SK-N-SH (cell line): ENCODE measurements at regions not wholly inside any gene's neighbourhood (a gene's known extent, or its start where the extent isn't known, plus 50 kb on each side); places are given as distances from the start of the nearest gene placed in this dataset.
A peak's percentile ranks its signal among the peaks of the same experiment; 100 is the strongest.

Source experiments
- CTCF ChIA-PET: fragments of 300-600, 350-600 bp; formaldehyde crosslinking; extraction: SDS; loops from one replicate; lab custom pipeline; 2021; lab: Yijun Ruan, JAX
- POLR2A ChIA-PET: fragments of 350-600 bp; sonication (Branson Sonifier 250); formaldehyde crosslinking; extraction: SDS; loops from one replicate; lab custom pipeline; 2020; ENCODE audit warnings: antibody characterized with exemption, inconsistent platforms; lab: Yijun Ruan, JAX
- DNase-seq: peaks from one replicate; pipeline ENCODE4 v3.0.0; 2012
- H2AFZ ChIP-seq: fragments of 200-600 bp; sonication (generic); 2 replicates; pipeline ENCODE4 v1.8.1; 2016; ENCODE audit warnings: antibody characterized with exemption, mild to moderate bottlenecking, low read depth
- H3F3A ChIP-seq: fragments of 200-600 bp; sonication (generic); replicated peaks from 2 replicates; pipeline ENCODE3; 2016; ENCODE audit warnings: antibody characterized with exemption, mild to moderate bottlenecking; ENCODE audit not compliant: insufficient read depth
- H3K27ac ChIP-seq, 2 experiments: fragments of 200-500 bp in 1 of 2; fragments of 200-600 bp in 1 of 2; sonication (Bioruptor generic) in 1 of 2; sonication (generic), shearing (Covaris generic) in 1 of 2; 2 replicates each; pipeline versions ENCODE4 v1.5.1 to v1.6.1; 2014 to 2016; ENCODE audit warnings: low read depth in 2 of 2, inconsistent platforms in 1 of 2, low read length in 1 of 2, mild to moderate bottlenecking in 1 of 2, mixed read lengths in 1 of 2
- H3K27me3 ChIP-seq: fragments of 200-600 bp; sonication (generic), shearing (Covaris generic); 2 replicates; pipeline ENCODE4 v1.6.1; 2016; ENCODE audit warnings: mixed run types; ENCODE audit not compliant: insufficient read depth
- H3K36me3 ChIP-seq, 2 experiments: fragments of 200-500 bp in 1 of 2; fragments of 200-600 bp in 1 of 2; sonication (Bioruptor generic) in 1 of 2; sonication (generic) in 1 of 2; replicated peaks in 1 of 2; 2 replicates each; pipeline versions ENCODE3 to v1.5.1; 2014 to 2016; ENCODE audit warnings: low read length in 1 of 2, mild to moderate bottlenecking in 1 of 2; ENCODE audit not compliant: insufficient read depth in 2 of 2, control insufficient read depth in 1 of 2
- H3K4me1 ChIP-seq, 2 experiments: fragments of 200-500 bp in 1 of 2; fragments of 200-600 bp in 1 of 2; sonication (Bioruptor generic) in 1 of 2; sonication (generic), shearing (Covaris generic) in 1 of 2; 2 replicates each; pipeline versions ENCODE4 v1.5.1 to v1.6.1; 2014 to 2016; ENCODE audit warnings: low read depth in 1 of 2, low read length in 1 of 2, mixed run types in 1 of 2; ENCODE audit not compliant: insufficient read depth in 2 of 2, control insufficient read depth in 1 of 2
- H3K4me2 ChIP-seq: fragments of 200-600 bp; sonication (generic), shearing (Covaris generic); 2 replicates; pipeline ENCODE4 v1.6.1; 2017; ENCODE audit warnings: mixed run types
- H3K4me3 ChIP-seq, 2 experiments: fragments of 200-500 bp in 1 of 2; fragments of 200-600 bp in 1 of 2; sonication (Bioruptor generic) in 1 of 2; sonication (generic), shearing (Covaris generic) in 1 of 2; 2 replicates each; pipeline versions ENCODE4 v1.5.1 to v1.8.1; 2014 to 2016; ENCODE audit warnings: low read depth in 2 of 2, inconsistent platforms in 1 of 2, low read length in 1 of 2, mild to moderate bottlenecking in 1 of 2, mixed read lengths in 1 of 2, moderate library complexity in 1 of 2
- H3K79me2 ChIP-seq: fragments of 200-600 bp; sonication (generic); 2 replicates; pipeline ENCODE4 v1.8.1; 2017; ENCODE audit warnings: mild to moderate bottlenecking; ENCODE audit not compliant: insufficient read depth
- H3K9ac ChIP-seq: fragments of 200-600 bp; sonication (generic); 2 replicates; pipeline ENCODE4 v1.6.1; 2017; ENCODE audit warnings: mixed run types
- H3K9me2 ChIP-seq: fragments of 200-600 bp; sonication (generic); 2 replicates; pipeline ENCODE4 v1.6.1; 2017; ENCODE audit warnings: mixed run types
- H3K9me3 ChIP-seq: fragments of 200-600 bp; sonication (generic); 2 replicates; pipeline ENCODE4 v1.6.1; 2017; ENCODE audit warnings: mixed run types, mild to moderate bottlenecking, moderate library complexity
- H4K20me1 ChIP-seq: fragments of 200-600 bp; sonication (generic); 2 replicates; pipeline ENCODE4 v1.6.1; 2017; ENCODE audit warnings: mild to moderate bottlenecking, mixed run types; ENCODE audit not compliant: insufficient read depth
- CHD2 ChIP-seq: fragments of 150-350 bp; IDR thresholded peaks from 2 replicates; pipeline ENCODE4 v1.6.1; 2018; ENCODE audit warnings: low read length; ENCODE audit not compliant: partially characterized antibody
- CTCF ChIP-seq: fragments of 200-600 bp; sonication (generic); IDR thresholded peaks from 2 replicates; pipeline ENCODE4 v1.6.1; 2017; ENCODE audit warnings: antibody characterized with exemption, mild to moderate bottlenecking, moderate library complexity
- ELF1 ChIP-seq: IDR thresholded peaks from 2 replicates; pipeline ENCODE4 v1.4.0; 2012
- EP300 ChIP-seq, 2 experiments: IDR thresholded peaks; 2 replicates each; pipeline versions ENCODE4 v1.4.0 to v1.6.1; 2012; ENCODE audit warnings: borderline replicate concordance in 1 of 2, low read depth in 1 of 2, low read length in 1 of 2
- EZH2phosphoT487 ChIP-seq: fragments of 200-600 bp; sonication (generic); IDR thresholded peaks from 2 replicates; pipeline ENCODE4 v1.6.1; 2017; ENCODE audit warnings: low read depth, mixed run types, mild to moderate bottlenecking, antibody characterized with exemption, moderate library complexity, borderline replicate concordance
- FOSL2 ChIP-seq: IDR thresholded peaks from 2 replicates; pipeline ENCODE4 v1.4.0; 2012; ENCODE audit warnings: low read depth, mild to moderate bottlenecking, moderate library complexity, borderline replicate concordance
- FOXJ3 ChIP-seq: sonication (generic); formaldehyde crosslinking; IDR thresholded peaks from 2 replicates; pipeline ENCODE4 v1.5.1; 2020; ENCODE audit warnings: mild to moderate bottlenecking, missing genetic modification reagents
- FOXM1 ChIP-seq: IDR thresholded peaks from 2 replicates; pipeline ENCODE4 v1.4.0; 2012; ENCODE audit warnings: low read depth, mild to moderate bottlenecking
- MEF2A ChIP-seq: IDR thresholded peaks from 2 replicates; pipeline ENCODE4 v1.4.0; 2012; ENCODE audit warnings: low read depth, borderline replicate concordance
- NRF1 ChIP-seq: IDR thresholded peaks from 2 replicates; pipeline ENCODE4 v1.6.1; 2012; ENCODE audit warnings: low read depth, mild to moderate bottlenecking, low read length
- PBX3 ChIP-seq: IDR thresholded peaks from 2 replicates; pipeline ENCODE4; 2012
- RAD21 ChIP-seq: IDR thresholded peaks from 2 replicates; pipeline ENCODE4 v1.6.1; 2012; ENCODE audit warnings: mild to moderate bottlenecking, low read length
- SMC3 ChIP-seq: IDR thresholded peaks from 2 replicates; pipeline ENCODE4 v1.6.1; 2012; ENCODE audit warnings: low read depth, low read length, improper control_type of control experiment
- TAF1 ChIP-seq: IDR thresholded peaks from 2 replicates; pipeline ENCODE4 v1.6.1; 2012; ENCODE audit warnings: low read depth, mild to moderate bottlenecking, low read length, moderate library complexity, borderline replicate concordance
- TEAD4 ChIP-seq: IDR thresholded peaks from 2 replicates; pipeline ENCODE4 v1.4.0; 2012; ENCODE audit warnings: mild to moderate bottlenecking, borderline replicate concordance; ENCODE audit not compliant: insufficient read depth
- USF2 ChIP-seq: fragments of 150-350 bp; IDR thresholded peaks from 2 replicates; pipeline ENCODE4 v1.6.1; 2017; ENCODE audit warnings: antibody characterized with exemption, low read length, low read depth, borderline replicate concordance
- YY1 ChIP-seq: IDR thresholded peaks from 2 replicates; pipeline ENCODE4 v1.4.0; 2012; ENCODE audit warnings: low read depth, mild to moderate bottlenecking
- ZBTB33 ChIP-seq: IDR thresholded peaks from 2 replicates; pipeline ENCODE4 v1.4.0; 2012; ENCODE audit warnings: low read depth, borderline replicate concordance
- WGBS: methylation state at CpG from one replicate; pipeline ENCODE4 v1.1.6; 2017; ENCODE audit warnings: low lambda C conversion rate; 5-methylcytosine and 5-hydroxymethylcytosine counted together

- Histone ChIP-seq H3K27ac (no peak overlapping the region), H2AFZ (no peak overlapping the region), H3K27me3 (no peaks in the 10 kb centered on the region), H3K9me3 (no peaks in the 10 kb centered on the region), H3K36me3 (no peaks in the 10 kb centered on the region), H3K9ac (no peak overlapping the region), H3K79me2 (no peaks in the 10 kb centered on the region), H3K4me2 (no peak overlapping the region), H3K4me3 (no peak overlapping the region)
- DNase-seq: no peak
- 62% methylated on average over 3 of the region's 3 CpGs for WGBS
- CTCF ChIA-PET: interaction anchor here (0.9 kb wide), 1 partner anchor 102 kb away, joined by 3 read pairs; no protein-coding TSS in a partner anchor
- TF ChIP-seq EZH2phosphoT487: no peak
- TF ChIP-seq FOSL2: no peak
- TF ChIP-seq CTCF: no peak
- no peak for TF ChIP-seq SMC3
- TF ChIP-seq USF2: no peak
- no peak for TF ChIP-seq FOXJ3
- no peak for TF ChIP-seq TAF1
- TF ChIP-seq TEAD4: no peak
- TF ChIP-seq RAD21: no peak
- TF ChIP-seq MEF2A: no peak
- TF ChIP-seq FOXM1: no peak
- TF ChIP-seq PBX3: no peak
- TF ChIP-seq, all 33 proteins: peak for 0
- Histone ChIP-seq H4K20me1 (no peaks in the 10 kb centered on the region), H3K9me2 (no peaks in the 10 kb centered on the region), H3F3A (no peaks in the 10 kb centered on the region), H3K4me1 (no peaks in the 10 kb centered on the region; a peak in 1 of 4 replicates)
- POLR2A ChIA-PET: no interaction called here
Observed at GRCh38 chr10:6781133-6781770, 201.2 kb upstream of the PRKCQ start.

GRCh38 chr10:6780008-6780677 lies 200.1 kb upstream of the PRKCQ start:
- POLR2A ChIA-PET: no interaction called here
- H3K4me3 ChIP-seq: no peak overlapping the region
- H3F3A ChIP-seq: no peaks in the 10 kb centered on the region
- CTCF ChIA-PET: no interaction called here
- no peaks in the 10 kb centered on the region for H3K79me2 ChIP-seq
- H4K20me1 ChIP-seq: no peaks in the 10 kb centered on the region
- no peaks in the 10 kb centered on the region for H3K9me3 ChIP-seq
- no peaks in the 10 kb centered on the region for H3K9me2 ChIP-seq
- H3K36me3 ChIP-seq: no peaks in the 10 kb centered on the region
- WGBS: 47% methylated on average over 5 of the region's 5 CpGs
- no peak overlapping the region for H3K27ac ChIP-seq
- no peak overlapping the region for H3K9ac ChIP-seq
- H3K4me1 ChIP-seq: no peaks in the 10 kb centered on the region; a peak in 1 of 4 replicates
- DNase-seq: no peak
- H3K4me2 ChIP-seq: no peak overlapping the region
- no peaks in the 10 kb centered on the region for H3K27me3 ChIP-seq
- H2AFZ ChIP-seq: peak overlapping the region; percentile 47; the same call in 1 of the 2 replicates
- TF ChIP-seq YY1 (no peak), CHD2 (no peak), RAD21 (no peak), CTCF (no peak), ELF1 (no peak), TEAD4 (no peak), ZBTB33 (no peak), NRF1 (no peak), TAF1 (no peak), EP300 (IDR thresholded peaks at IDR 0.05; ENCODE audit: borderline replicate concordance in 1 of 2, low read depth in 1 of 2, low read length in 1 of 2) (no peak), MEF2A (no peak)
